Peyer's patch (tissue), 4 donors: ENCODE measurements at regions not wholly inside any gene's neighbourhood (a gene's known extent, or its start where the extent isn't known, plus 50 kb on each side); places are given as distances from the start of the nearest gene placed in this dataset.

Source experiments
- POLR2A ChIP-seq, 2 donors: fragments of 450-650 bp; IDR thresholded peaks; one replicate each; pipeline ENCODE4 v1.5.1; 2017; ENCODE audit warnings: antibody characterized with exemption in 2 of 2, mild to moderate bottlenecking in 2 of 2, moderate library complexity in 2 of 2
- TF ChIP-seq, protein P1 (sequence below), 6 experiments: fragments of 450-650 bp in 4 of 6; fragments of 200-600 bp in 2 of 6; sonication (generic) in 1 of 6; IDR thresholded peaks; one replicate each; pipeline ENCODE4 v1.5.1; 2017 to 2019; ENCODE audit warnings: antibody characterized with exemption in 6 of 6, mild to moderate bottlenecking in 3 of 6, moderate library complexity in 1 of 6

DNA sequence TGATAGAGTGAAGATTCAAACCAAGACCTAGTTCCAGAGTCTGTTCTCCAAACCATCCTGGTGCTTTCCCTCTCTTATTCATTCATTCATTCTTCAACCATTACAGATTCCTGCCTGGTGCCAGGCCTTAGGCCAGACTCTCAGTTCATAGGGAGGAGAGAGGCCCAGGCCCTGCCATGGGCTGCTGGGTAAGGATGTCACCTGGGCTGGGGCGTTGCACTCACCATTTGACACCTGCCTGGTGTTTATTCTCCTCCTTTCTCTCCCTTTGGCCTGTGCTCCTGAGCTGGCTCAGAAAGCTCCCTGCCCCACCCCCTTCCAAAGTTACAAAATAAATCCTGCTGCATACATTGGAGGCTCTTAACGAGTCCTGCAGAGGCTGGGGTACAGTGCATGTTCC lies 549.8 kb downstream of the MATN1 start:
- TF ChIP-seq, protein P1, sequence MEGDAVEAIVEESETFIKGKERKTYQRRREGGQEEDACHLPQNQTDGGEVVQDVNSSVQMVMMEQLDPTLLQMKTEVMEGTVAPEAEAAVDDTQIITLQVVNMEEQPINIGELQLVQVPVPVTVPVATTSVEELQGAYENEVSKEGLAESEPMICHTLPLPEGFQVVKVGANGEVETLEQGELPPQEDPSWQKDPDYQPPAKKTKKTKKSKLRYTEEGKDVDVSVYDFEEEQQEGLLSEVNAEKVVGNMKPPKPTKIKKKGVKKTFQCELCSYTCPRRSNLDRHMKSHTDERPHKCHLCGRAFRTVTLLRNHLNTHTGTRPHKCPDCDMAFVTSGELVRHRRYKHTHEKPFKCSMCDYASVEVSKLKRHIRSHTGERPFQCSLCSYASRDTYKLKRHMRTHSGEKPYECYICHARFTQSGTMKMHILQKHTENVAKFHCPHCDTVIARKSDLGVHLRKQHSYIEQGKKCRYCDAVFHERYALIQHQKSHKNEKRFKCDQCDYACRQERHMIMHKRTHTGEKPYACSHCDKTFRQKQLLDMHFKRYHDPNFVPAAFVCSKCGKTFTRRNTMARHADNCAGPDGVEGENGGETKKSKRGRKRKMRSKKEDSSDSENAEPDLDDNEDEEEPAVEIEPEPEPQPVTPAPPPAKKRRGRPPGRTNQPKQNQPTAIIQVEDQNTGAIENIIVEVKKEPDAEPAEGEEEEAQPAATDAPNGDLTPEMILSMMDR (IDR thresholded peaks at IDR 0.05): no peak
- TF ChIP-seq POLR2A (IDR thresholded peaks at IDR 0.05): no peak
